Body of pancreas (tissue), 4 donors: ENCODE measurements at regions not wholly inside any gene's neighbourhood (a gene's known extent, or its start where the extent isn't known, plus 50 kb on each side); places are given as distances from the start of the nearest gene placed in this dataset.

Experiments
- CTCF ChIP-seq, 7 experiments: fragments of 450-650 bp in 4 of 7; fragments of 200-600 bp in 3 of 7; sonication (generic) in 3 of 7; IDR thresholded peaks; one replicate each; pipeline ENCODE4 v1.5.1; 2016 to 2019; ENCODE audit warnings: antibody characterized with exemption in 7 of 7
- POLR2A ChIP-seq, 3 donors: fragments of 450-650 bp; IDR thresholded peaks; one replicate each; pipeline ENCODE4 v1.6.1; 2016; ENCODE audit warnings: antibody characterized with exemption in 3 of 3, mild to moderate bottlenecking in 2 of 3

DNA sequence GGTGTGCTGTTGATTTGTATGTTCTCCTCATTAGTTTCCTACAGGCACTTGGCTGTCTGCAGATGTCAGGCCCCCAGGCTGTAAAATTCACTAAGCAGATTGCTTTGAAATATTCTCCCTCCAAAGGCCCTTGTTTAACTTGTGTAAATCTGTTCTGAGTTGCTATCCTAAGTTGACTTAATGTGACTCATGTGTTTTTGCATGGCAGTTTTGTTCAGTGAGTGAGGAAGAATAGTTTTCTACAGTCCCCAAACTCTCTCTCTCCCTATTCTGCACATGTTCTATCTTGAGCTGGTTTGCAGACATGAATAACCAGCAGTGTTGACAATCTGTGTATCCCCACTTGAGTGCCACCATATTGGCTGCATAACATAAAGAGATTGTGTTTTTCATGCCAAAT lies 1005.4 kb upstream of the DDX18 start:
- no peak for TF ChIP-seq POLR2A (IDR thresholded peaks at IDR 0.05)
- TF ChIP-seq CTCF (IDR thresholded peaks at IDR 0.05): no peak
